ENCODE measurements at regions not wholly inside any gene's neighbourhood (a gene's known extent, or its start where the extent isn't known, plus 50 kb on each side); places are given as distances from the start of the nearest gene placed in this dataset.
A peak's percentile ranks its signal among the peaks of the same experiment; 100 is the strongest.

- peak; percentile 93 to 94 for DNase-seq (ENCODE audit: low read depth in 2 of 2)
- H3K4me3 ChIP-seq (replicated peaks in 1 of 4; ENCODE audit: control extremely low read depth in 1 of 4, insufficient read depth in 1 of 4, low read depth in 3 of 4, low read length in 4 of 4), result no peak overlapping the region
- no peaks in the 10 kb centered on the region for H3K27me3 ChIP-seq (ENCODE audit: control insufficient read depth, insufficient read depth, low read length)
- no peak overlapping the region for H2AFZ ChIP-seq (ENCODE audit: low read length)
- no peaks in the 10 kb centered on the region for H3K79me2 ChIP-seq (ENCODE audit: control insufficient read depth, insufficient read depth, low read length)
- H3K4me1 ChIP-seq (ENCODE audit: control insufficient read depth, extremely low read depth, insufficient read depth, low read length), result peaks cover 22% of the 10 kb centered on the region
- H3K9me3 ChIP-seq (ENCODE audit: control insufficient read depth, insufficient read depth, low read depth, low read length), result no peaks in the 10 kb centered on the region
- no peak overlapping the region for H3K4me2 ChIP-seq (ENCODE audit: extremely low read depth, insufficient read depth, low read length)
- no peak for TF ChIP-seq EZH2 (IDR thresholded peaks at IDR 0.05; ENCODE audit: low read length, missing control alignments)
- no peak for TF ChIP-seq CTCF (conservative IDR thresholded peaks at IDR 0.05 in 1 of 2, IDR thresholded peaks at IDR 0.05 in 1 of 2; ENCODE audit: low read depth in 1 of 2, low read length in 2 of 2)
- no peaks in the 10 kb centered on the region for H3K36me3 ChIP-seq (ENCODE audit: control insufficient read depth, insufficient read depth, low read length)
- no peak overlapping the region for H3K9ac ChIP-seq (ENCODE audit: insufficient read depth, low read length)
- no peaks in the 10 kb centered on the region for H4K20me1 ChIP-seq (ENCODE audit: control insufficient read depth, extremely low read depth, insufficient read depth, low read length)
- H3K27ac ChIP-seq (ENCODE audit: insufficient read depth, low read length), result peak overlapping the region; percentile 60
Observed at GRCh38 chr2:172282944-172283343, 144.4 kb upstream of the ITGA6 start.

DNA sequence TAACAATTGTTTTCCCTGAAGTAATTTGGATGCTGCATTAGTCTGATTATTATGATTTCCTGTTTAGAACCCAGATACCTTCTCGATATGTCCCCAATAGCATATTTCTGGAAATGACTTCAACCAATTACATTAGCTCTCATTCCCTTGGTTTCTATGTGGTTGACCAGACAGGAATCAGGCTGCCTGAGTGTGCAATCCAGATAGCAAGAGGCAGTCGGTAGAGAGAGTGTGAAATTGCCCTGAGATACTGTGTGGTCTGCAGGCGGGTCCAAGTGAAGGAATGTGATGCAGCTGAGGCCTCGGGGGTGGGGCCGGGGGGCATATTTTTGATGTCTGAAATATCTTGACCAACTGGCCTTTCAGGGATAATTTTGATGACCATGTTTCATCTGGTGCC lies 143.9 kb upstream of the ITGA6 start:
- DNase-seq (ENCODE audit: low read depth in 2 of 2), result peak; percentile 15 to 73
- H3K9ac ChIP-seq (ENCODE audit: insufficient read depth, low read length), result no peak overlapping the region
- H3K79me2 ChIP-seq (ENCODE audit: control insufficient read depth, insufficient read depth, low read length), result no peaks in the 10 kb centered on the region
- no peaks in the 10 kb centered on the region for H3K9me3 ChIP-seq (ENCODE audit: control insufficient read depth, insufficient read depth, low read depth, low read length)
- no peak for TF ChIP-seq CTCF (conservative IDR thresholded peaks at IDR 0.05 in 1 of 2, IDR thresholded peaks at IDR 0.05 in 1 of 2; ENCODE audit: low read depth in 1 of 2, low read length in 2 of 2)
- no peak for TF ChIP-seq EZH2 (IDR thresholded peaks at IDR 0.05; ENCODE audit: low read length, missing control alignments)
- no peak overlapping the region for H2AFZ ChIP-seq (ENCODE audit: low read length)
- H3K27me3 ChIP-seq (ENCODE audit: control insufficient read depth, insufficient read depth, low read length), result no peaks in the 10 kb centered on the region
- no peaks in the 10 kb centered on the region for H3K36me3 ChIP-seq (ENCODE audit: control insufficient read depth, insufficient read depth, low read length)
- no peak overlapping the region for H3K4me2 ChIP-seq (ENCODE audit: extremely low read depth, insufficient read depth, low read length)
- no peaks in the 10 kb centered on the region for H4K20me1 ChIP-seq (ENCODE audit: control insufficient read depth, extremely low read depth, insufficient read depth, low read length)
- H3K4me1 ChIP-seq (ENCODE audit: control insufficient read depth, extremely low read depth, insufficient read depth, low read length), result peaks cover 22% of the 10 kb centered on the region
- no peak overlapping the region for H3K4me3 ChIP-seq (replicated peaks in 1 of 4; ENCODE audit: control extremely low read depth in 1 of 4, insufficient read depth in 1 of 4, low read depth in 3 of 4, low read length in 4 of 4)
- peak overlapping the region; percentile 60 for H3K27ac ChIP-seq (ENCODE audit: insufficient read depth, low read length)

DNA sequence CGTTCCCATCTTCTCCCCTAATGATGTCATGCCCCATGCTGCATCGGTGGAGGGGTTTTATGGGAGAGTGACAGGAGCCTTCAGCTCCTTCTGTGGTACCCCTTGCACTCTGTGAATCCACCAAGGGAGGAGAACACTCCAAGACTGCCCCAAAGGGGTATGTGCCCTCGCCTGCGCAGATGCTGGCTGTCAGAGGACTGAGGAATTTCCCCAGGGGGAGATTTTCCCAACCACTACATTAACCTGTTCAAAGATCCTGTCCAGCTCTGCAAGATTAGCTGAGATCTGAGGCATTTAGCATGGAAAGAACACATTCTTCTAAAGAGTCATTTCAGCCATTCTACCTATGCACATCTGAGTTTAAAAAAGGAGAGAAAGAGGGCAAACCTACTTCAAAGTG lies 143.2 kb upstream of the ITGA6 start:
- no peaks in the 10 kb centered on the region for H4K20me1 ChIP-seq (ENCODE audit: control insufficient read depth, extremely low read depth, insufficient read depth, low read length)
- H3K4me2 ChIP-seq (ENCODE audit: extremely low read depth, insufficient read depth, low read length), result no peak overlapping the region
- H3K36me3 ChIP-seq (ENCODE audit: control insufficient read depth, insufficient read depth, low read length), result no peaks in the 10 kb centered on the region
- H3K4me3 ChIP-seq (replicated peaks in 1 of 4; ENCODE audit: control extremely low read depth in 1 of 4, insufficient read depth in 1 of 4, low read depth in 3 of 4, low read length in 4 of 4), result no peak overlapping the region
- no peaks in the 10 kb centered on the region for H3K27me3 ChIP-seq (ENCODE audit: control insufficient read depth, insufficient read depth, low read length)
- H3K9me3 ChIP-seq (ENCODE audit: control insufficient read depth, insufficient read depth, low read depth, low read length), result no peaks in the 10 kb centered on the region
- TF ChIP-seq EZH2 (IDR thresholded peaks at IDR 0.05; ENCODE audit: low read length, missing control alignments), result no peak
- no peak for TF ChIP-seq CTCF (conservative IDR thresholded peaks at IDR 0.05 in 1 of 2, IDR thresholded peaks at IDR 0.05 in 1 of 2; ENCODE audit: low read depth in 1 of 2, low read length in 2 of 2)
- DNase-seq (ENCODE audit: low read depth in 2 of 2), result no peak
- H3K4me1 ChIP-seq (ENCODE audit: control insufficient read depth, extremely low read depth, insufficient read depth, low read length), result peaks cover 22% of the 10 kb centered on the region
- H2AFZ ChIP-seq (ENCODE audit: low read length), result no peak overlapping the region
- no peaks in the 10 kb centered on the region for H3K79me2 ChIP-seq (ENCODE audit: control insufficient read depth, insufficient read depth, low read length)
- no peak overlapping the region for H3K9ac ChIP-seq (ENCODE audit: insufficient read depth, low read length)
- H3K27ac ChIP-seq (ENCODE audit: insufficient read depth, low read length), result no peak overlapping the region
